Vagina (tissue), 2 donors: ENCODE measurements at regions not wholly inside any gene's neighbourhood (a gene's known extent, or its start where the extent isn't known, plus 50 kb on each side); places are given as distances from the start of the nearest gene placed in this dataset.

ENCODE experiments used
- CTCF ChIP-seq, 3 experiments: fragments of 450-650 bp in 2 of 3; fragments of 200-600 bp in 1 of 3; sonication (generic) in 1 of 3; IDR thresholded peaks; one replicate each; pipeline ENCODE4 v1.5.1; 2017 to 2019; ENCODE audit warnings: antibody characterized with exemption in 3 of 3, mild to moderate bottlenecking in 2 of 3, moderate library complexity in 2 of 3
- POLR2A ChIP-seq, 2 donors: fragments of 450-650 bp; IDR thresholded peaks; one replicate each; pipeline ENCODE4 v1.6.1; 2017; ENCODE audit warnings: antibody characterized with exemption in 2 of 2, mild to moderate bottlenecking in 2 of 2, moderate library complexity in 2 of 2

GRCh38 chr5:93281980-93282772 lies 298.8 kb downstream of the NR2F1-AS1 start:
- TF ChIP-seq CTCF (IDR thresholded peaks at IDR 0.05) (no peak), POLR2A (IDR thresholded peaks at IDR 0.05) (no peak)
